H9 (cell line): ENCODE measurements at regions not wholly inside any gene's neighbourhood (a gene's known extent, or its start where the extent isn't known, plus 50 kb on each side); places are given as distances from the start of the nearest gene placed in this dataset.

Source experiments
- DNase-seq: peaks from one replicate; pipeline ENCODE4 v3.0.0-alpha.2; 2017
- H2AFZ ChIP-seq: one replicate; pipeline ENCODE4 v1.6.1; 2013; ENCODE audit warnings: mild to moderate bottlenecking, low read length, control low read depth, moderate library complexity
- H2AK5ac ChIP-seq: 2 replicates; pipeline ENCODE4 v1.6.1; 2013; ENCODE audit warnings: low read length, control low read depth, mixed read lengths; ENCODE audit not compliant: insufficient read length
- H2BK120ac ChIP-seq: one replicate; pipeline ENCODE4 v1.6.1; 2013; ENCODE audit warnings: low read depth, mild to moderate bottlenecking, low read length, control low read depth, inconsistent platforms; ENCODE audit not compliant: poor library complexity, severe bottlenecking
- H2BK12ac ChIP-seq: 2 replicates; pipeline ENCODE4 v1.6.1; 2013; ENCODE audit warnings: low read length, control low read depth, mixed read lengths, low read depth; ENCODE audit not compliant: insufficient read length
- H2BK15ac ChIP-seq: 2 replicates; pipeline ENCODE4 v1.6.1; 2013; ENCODE audit warnings: low read depth, low read length, control low read depth
- H2BK20ac ChIP-seq: one replicate; pipeline ENCODE4 v1.6.1; 2013; ENCODE audit warnings: low read depth, mild to moderate bottlenecking, low read length, control low read depth, inconsistent platforms; ENCODE audit not compliant: poor library complexity, severe bottlenecking
- H2BK5ac ChIP-seq: 2 replicates; pipeline ENCODE4 v1.6.1; 2013; ENCODE audit warnings: low read length, control low read depth, mixed read lengths; ENCODE audit not compliant: insufficient read length
- H3K14ac ChIP-seq: 2 replicates; pipeline ENCODE4 v1.6.1; 2013; ENCODE audit warnings: low read length, control low read depth; ENCODE audit not compliant: insufficient read depth
- H3K18ac ChIP-seq: 2 replicates; pipeline ENCODE4 v1.6.1; 2013; ENCODE audit warnings: low read depth, mild to moderate bottlenecking, mixed read lengths, low read length, control low read depth; ENCODE audit not compliant: insufficient read length
- H3K23ac ChIP-seq: 2 replicates; pipeline ENCODE4 v1.6.1; 2013; ENCODE audit warnings: low read length, control low read depth, mixed read lengths, low read depth; ENCODE audit not compliant: insufficient read length
- H3K23me2 ChIP-seq: 2 replicates; pipeline ENCODE4 v1.6.1; 2013; ENCODE audit warnings: low read depth, mild to moderate bottlenecking, mixed read lengths, low read length, control low read depth; ENCODE audit not compliant: insufficient read length, poor library complexity, severe bottlenecking
- H3K27ac ChIP-seq: 2 replicates; pipeline ENCODE4 v1.5.1; 2013; ENCODE audit warnings: low read length, control low read depth, mixed read lengths, low read depth; ENCODE audit not compliant: insufficient read length
- H3K27me3 ChIP-seq: 2 replicates; pipeline ENCODE4 v1.6.1; 2013; ENCODE audit warnings: low read length, control low read depth, inconsistent platforms; ENCODE audit not compliant: insufficient read depth
- H3K4ac ChIP-seq: 2 replicates; pipeline ENCODE4 v1.6.1; 2013; ENCODE audit warnings: low read depth, mild to moderate bottlenecking, control low read depth, inconsistent platforms, low read length, moderate library complexity
- H3K4me1 ChIP-seq: 2 replicates; pipeline ENCODE4 v1.6.1; 2013; ENCODE audit warnings: low read length, control low read depth, inconsistent platforms; ENCODE audit not compliant: insufficient read depth
- H3K4me2 ChIP-seq: 2 replicates; pipeline ENCODE4 v1.6.1; 2013; ENCODE audit warnings: low read length, control low read depth, mixed read lengths; ENCODE audit not compliant: insufficient read length, insufficient read depth
- H3K56ac ChIP-seq: 2 replicates; pipeline ENCODE4 v1.6.1; 2013; ENCODE audit warnings: low read depth, mild to moderate bottlenecking, mixed read lengths, low read length, control low read depth; ENCODE audit not compliant: insufficient read length
- H3K79me1 ChIP-seq: 2 replicates; pipeline ENCODE4 v1.6.1; 2013; ENCODE audit warnings: low read depth, mild to moderate bottlenecking, moderate library complexity, low read length, control low read depth, inconsistent platforms; ENCODE audit not compliant: insufficient read depth, poor library complexity, severe bottlenecking
- H3K79me2 ChIP-seq: 2 replicates; pipeline ENCODE4 v1.6.1; 2013; ENCODE audit warnings: low read length, control low read depth, inconsistent platforms; ENCODE audit not compliant: insufficient read depth
- H3K9ac ChIP-seq: 2 replicates; pipeline ENCODE4 v1.6.1; 2013; ENCODE audit warnings: low read length, control low read depth, mixed read lengths; ENCODE audit not compliant: insufficient read length; ENCODE audit errors: extremely low read depth
- H3K9me3 ChIP-seq: one replicate; pipeline ENCODE4 v1.6.1; 2013; ENCODE audit warnings: low read depth, low read length, inconsistent platforms; ENCODE audit not compliant: control insufficient read depth
- H3T11ph ChIP-seq: one replicate; pipeline ENCODE4 v1.6.1; 2013; ENCODE audit warnings: mild to moderate bottlenecking, low read length, control low read depth, inconsistent platforms
- H4K20me1 ChIP-seq: one replicate; pipeline ENCODE4 v1.6.1; 2013; ENCODE audit not compliant: control insufficient read depth, insufficient read length, insufficient read depth
- H4K5ac ChIP-seq: 2 replicates; pipeline ENCODE4 v1.6.1; 2013; ENCODE audit warnings: low read depth, mild to moderate bottlenecking, mixed read lengths, low read length, control low read depth; ENCODE audit not compliant: insufficient read length
- H4K8ac ChIP-seq: replicated peaks from 2 replicates; pipeline ENCODE4 v1.6.1; 2013; ENCODE audit warnings: low read length, control low read depth, mixed read lengths, low read depth; ENCODE audit not compliant: insufficient read length
- H4K91ac ChIP-seq: 2 replicates; pipeline ENCODE4 v1.6.1; 2013; ENCODE audit warnings: low read depth, mild to moderate bottlenecking, moderate library complexity, mixed read lengths, low read length, control low read depth; ENCODE audit not compliant: insufficient read length
- H3K27ac Mint-ChIP-seq, 3 experiments: 2 replicates in 2 of 3; 3 replicates in 1 of 3; pipeline ENCODE4 v1.8.0; 2020 to 2021; ENCODE audit warnings: mixed read lengths in 3 of 3, mild to moderate bottlenecking in 1 of 3, moderate library complexity in 1 of 3
- H3K27me3 Mint-ChIP-seq: 2 replicates; pipeline ENCODE4 v1.8.0; 2021; ENCODE audit warnings: low read depth, mild to moderate bottlenecking, moderate library complexity, mixed read lengths
- H3K36me3 Mint-ChIP-seq, 3 experiments: 2 replicates in 2 of 3; 3 replicates in 1 of 3; pipeline ENCODE4 v1.8.0; 2020 to 2021; ENCODE audit warnings: low read depth in 3 of 3, mixed read lengths in 3 of 3; ENCODE audit not compliant: insufficient read depth in 1 of 3
- H3K4me1 Mint-ChIP-seq, 2 experiments: 2 replicates each; pipeline ENCODE4 v1.8.0; 2020; ENCODE audit warnings: mixed read lengths in 2 of 2
- H3K4me3 Mint-ChIP-seq, 2 experiments: 2 replicates in 1 of 2; 3 replicates in 1 of 2; pipeline ENCODE4 v1.8.0; 2020 to 2021; ENCODE audit warnings: mild to moderate bottlenecking in 2 of 2, mixed read lengths in 2 of 2, moderate library complexity in 1 of 2
- H3K9me3 Mint-ChIP-seq, 2 experiments: 2 replicates in 1 of 2; 3 replicates in 1 of 2; pipeline ENCODE4 v1.8.0; 2020; ENCODE audit warnings: mild to moderate bottlenecking in 2 of 2, mixed read lengths in 2 of 2, moderate library complexity in 1 of 2
- WGBS: extraction: QIAGEN DNeasy Blood & Tissue Kit; methylation state at CpG from one replicate; pipeline ENCODE4 v1.1.7; 2013; ENCODE audit warnings: missing lambda C conversion rate, low lambda C conversion rate, mixed read lengths; ENCODE audit not compliant: insufficient read length; ENCODE audit errors: extremely low coverage; 5-methylcytosine and 5-hydroxymethylcytosine counted together
- TF ChIP-seq, protein P1 (sequence below): fragments of 200-600 bp; sonication (generic); conservative IDR thresholded peaks from 3 replicates; pipeline ENCODE4 v1.8.0; 2021; ENCODE audit warnings: antibody characterized with exemption, mild to moderate bottlenecking

DNA sequence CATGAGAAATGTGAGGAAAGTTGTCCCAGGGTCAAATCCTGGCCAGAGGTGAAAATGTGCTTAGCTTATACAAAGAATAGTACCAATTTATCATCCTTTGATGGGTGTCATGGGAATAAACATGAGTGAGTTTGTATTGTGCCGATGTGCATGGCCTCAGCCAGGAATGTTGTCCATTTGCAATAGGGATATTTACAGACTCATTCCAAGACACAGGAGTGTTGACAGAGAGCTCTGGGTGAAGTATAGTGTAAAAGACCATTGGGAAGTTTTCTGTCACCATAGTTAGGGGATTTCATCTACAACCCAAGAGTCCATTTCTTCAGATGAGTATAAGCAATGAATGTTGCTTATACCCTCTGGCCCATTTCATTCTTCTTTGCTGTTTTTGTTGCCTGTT lies 160.1 kb downstream of the DMAC1 start:
- H3K9me3 Mint-ChIP-seq = peaks cover 4 to 5% of the 10 kb centered on the region in 2 experiments; a peak in 4 of 5 replicates
- no peak overlapping the region for H3K4me2 ChIP-seq
- no peak overlapping the region for H3K23ac ChIP-seq
- H2AK5ac ChIP-seq = no peak overlapping the region
- H4K8ac ChIP-seq = no peak overlapping the region
- no peak overlapping the region for H3K4me3 Mint-ChIP-seq
- H4K5ac ChIP-seq = no peak overlapping the region
- no CpG with 5 or more reads among the region's 1 CpG for WGBS
- H3K9me3 ChIP-seq = no peaks in the 10 kb centered on the region
- TF ChIP-seq, protein P1, sequence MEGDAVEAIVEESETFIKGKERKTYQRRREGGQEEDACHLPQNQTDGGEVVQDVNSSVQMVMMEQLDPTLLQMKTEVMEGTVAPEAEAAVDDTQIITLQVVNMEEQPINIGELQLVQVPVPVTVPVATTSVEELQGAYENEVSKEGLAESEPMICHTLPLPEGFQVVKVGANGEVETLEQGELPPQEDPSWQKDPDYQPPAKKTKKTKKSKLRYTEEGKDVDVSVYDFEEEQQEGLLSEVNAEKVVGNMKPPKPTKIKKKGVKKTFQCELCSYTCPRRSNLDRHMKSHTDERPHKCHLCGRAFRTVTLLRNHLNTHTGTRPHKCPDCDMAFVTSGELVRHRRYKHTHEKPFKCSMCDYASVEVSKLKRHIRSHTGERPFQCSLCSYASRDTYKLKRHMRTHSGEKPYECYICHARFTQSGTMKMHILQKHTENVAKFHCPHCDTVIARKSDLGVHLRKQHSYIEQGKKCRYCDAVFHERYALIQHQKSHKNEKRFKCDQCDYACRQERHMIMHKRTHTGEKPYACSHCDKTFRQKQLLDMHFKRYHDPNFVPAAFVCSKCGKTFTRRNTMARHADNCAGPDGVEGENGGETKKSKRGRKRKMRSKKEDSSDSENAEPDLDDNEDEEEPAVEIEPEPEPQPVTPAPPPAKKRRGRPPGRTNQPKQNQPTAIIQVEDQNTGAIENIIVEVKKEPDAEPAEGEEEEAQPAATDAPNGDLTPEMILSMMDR = no peak
- H3K14ac ChIP-seq = no peak overlapping the region
- no peaks in the 10 kb centered on the region for H4K20me1 ChIP-seq
- no peak overlapping the region for H3K4ac ChIP-seq
- H3K9ac ChIP-seq = no peak overlapping the region
- no peak for DNase-seq
- no peaks in the 10 kb centered on the region for H3K4me1 ChIP-seq
- no peak overlapping the region for H3K27ac ChIP-seq
- H3K4me1 Mint-ChIP-seq = peaks cover 0 to 5% of the 10 kb centered on the region in 2 experiments; a peak in 1 of 4 replicates
- no peak overlapping the region for H3K18ac ChIP-seq
- no peak overlapping the region for H4K91ac ChIP-seq
- H2BK15ac ChIP-seq = no peak overlapping the region
- no peak overlapping the region for H3K56ac ChIP-seq
- H3K79me2 ChIP-seq = no peaks in the 10 kb centered on the region
- H3K23me2 ChIP-seq = no peaks in the 10 kb centered on the region
- no peak overlapping the region for H2BK120ac ChIP-seq
- H2BK20ac ChIP-seq = no peak overlapping the region
- H3K36me3 Mint-ChIP-seq = no peaks in the 10 kb centered on the region
- H3K27me3 ChIP-seq = no peaks in the 10 kb centered on the region
- no peak overlapping the region for H2BK12ac ChIP-seq
- H2BK5ac ChIP-seq = no peak overlapping the region
- no peak overlapping the region for H3K27ac Mint-ChIP-seq
- H3K79me1 ChIP-seq = no peaks in the 10 kb centered on the region
- no peak overlapping the region for H3T11ph ChIP-seq
- no peaks in the 10 kb centered on the region for H3K27me3 Mint-ChIP-seq
- H2AFZ ChIP-seq = no peak overlapping the region
